ENCODE measurements at regions not wholly inside any gene's neighbourhood (a gene's known extent, or its start where the extent isn't known, plus 50 kb on each side); places are given as distances from the start of the nearest gene placed in this dataset.

DNA sequence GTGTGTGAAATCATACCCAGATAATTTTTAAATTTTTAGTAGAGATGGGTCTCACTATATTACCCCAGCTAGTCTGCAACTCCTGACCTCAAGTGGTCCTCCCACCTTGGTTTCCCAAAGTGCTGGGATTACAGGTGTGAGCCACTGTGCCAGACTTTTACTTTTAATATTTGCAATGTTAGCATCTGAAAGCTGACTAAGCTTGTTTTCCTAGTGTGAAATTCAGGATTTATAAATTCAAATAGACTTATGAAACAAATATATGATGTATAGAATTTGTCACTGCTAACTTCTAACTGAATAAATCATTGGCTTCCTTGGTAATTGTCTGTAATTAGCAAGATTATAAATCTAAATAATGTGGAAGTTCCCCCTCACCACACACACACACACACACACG lies 58.8 kb upstream of the SLC22A23 start:
- TF ChIP-seq EZH2phosphoT487 (IDR thresholded peaks at IDR 0.05; ENCODE audit: low read length) = no peak
- TF ChIP-seq, protein P1, sequence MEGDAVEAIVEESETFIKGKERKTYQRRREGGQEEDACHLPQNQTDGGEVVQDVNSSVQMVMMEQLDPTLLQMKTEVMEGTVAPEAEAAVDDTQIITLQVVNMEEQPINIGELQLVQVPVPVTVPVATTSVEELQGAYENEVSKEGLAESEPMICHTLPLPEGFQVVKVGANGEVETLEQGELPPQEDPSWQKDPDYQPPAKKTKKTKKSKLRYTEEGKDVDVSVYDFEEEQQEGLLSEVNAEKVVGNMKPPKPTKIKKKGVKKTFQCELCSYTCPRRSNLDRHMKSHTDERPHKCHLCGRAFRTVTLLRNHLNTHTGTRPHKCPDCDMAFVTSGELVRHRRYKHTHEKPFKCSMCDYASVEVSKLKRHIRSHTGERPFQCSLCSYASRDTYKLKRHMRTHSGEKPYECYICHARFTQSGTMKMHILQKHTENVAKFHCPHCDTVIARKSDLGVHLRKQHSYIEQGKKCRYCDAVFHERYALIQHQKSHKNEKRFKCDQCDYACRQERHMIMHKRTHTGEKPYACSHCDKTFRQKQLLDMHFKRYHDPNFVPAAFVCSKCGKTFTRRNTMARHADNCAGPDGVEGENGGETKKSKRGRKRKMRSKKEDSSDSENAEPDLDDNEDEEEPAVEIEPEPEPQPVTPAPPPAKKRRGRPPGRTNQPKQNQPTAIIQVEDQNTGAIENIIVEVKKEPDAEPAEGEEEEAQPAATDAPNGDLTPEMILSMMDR (IDR thresholded peaks at IDR 0.05; ENCODE audit: low read length) = no peak
